ENCODE measurements at regions not wholly inside any gene's neighbourhood (a gene's known extent, or its start where the extent isn't known, plus 50 kb on each side); places are given as distances from the start of the nearest gene placed in this dataset.
"Not testable (repeated sequence)": the region's sequence is repeated elsewhere in the genome, so short reads cannot be mapped to it uniquely, and the experiment has no call there.

GRCh38 chr21:17679002-17679600 is 66.4 kb upstream of the BTG3 start:
- peak; percentile 51 to 53 for DNase-seq

- not testable (repeated sequence) for DNase-seq
Observed at GRCh38 chr21:17676930-17677329, 64.2 kb upstream of the BTG3 start.

- DNase-seq, result no peak
Observed at GRCh38 chr21:17674106-17674505, 61.4 kb upstream of the BTG3 start.

GRCh38 chr21:17673261-17674020 is 60.7 kb upstream of the BTG3 start:
- DNase-seq, result no peak

GRCh38 chr21:17671733-17672132 is 59.0 kb upstream of the BTG3 start:
- DNase-seq, result peak; percentile 9 to 50

GRCh38 chr21:17668479-17669140 is 55.9 kb upstream of the BTG3 start:
- DNase-seq, result no peak

GRCh38 chr21:17667256-17667655 is 54.6 kb upstream of the BTG3 start:
- DNase-seq, result no peak

All from NCI-H2081 (cell line).